GM23338 (cell line): ENCODE measurements at regions not wholly inside any gene's neighbourhood (a gene's known extent, or its start where the extent isn't known, plus 50 kb on each side); places are given as distances from the start of the nearest gene placed in this dataset.

Source experiments
- CREB1 ChIP-seq: fragments of 250-450 bp; sonication (Bioruptor Pico); IDR thresholded peaks from 2 replicates; pipeline ENCODE4 v1.5.0; 2020; ENCODE audit warnings: low read depth, mild to moderate bottlenecking, moderate library complexity
- EZH2 ChIP-seq: fragments of 200-600 bp; sonication (generic); IDR thresholded peaks from one replicate; pipeline ENCODE4 v1.8.0; 2017; ENCODE audit warnings: antibody characterized with exemption, mild to moderate bottlenecking, low read depth; ENCODE audit not compliant: unreplicated experiment
- EZH2phosphoT487 ChIP-seq: fragments of 200-600 bp; sonication (generic); IDR thresholded peaks from one replicate; pipeline ENCODE4 v1.8.1; 2018; ENCODE audit warnings: antibody characterized with exemption; ENCODE audit not compliant: unreplicated experiment
- JUNB ChIP-seq: IDR thresholded peaks from one replicate; pipeline ENCODE4 v1.6.1; 2016; ENCODE audit warnings: antibody characterized with exemption; ENCODE audit not compliant: unreplicated experiment
- NANOG ChIP-seq: IDR thresholded peaks from 2 replicates; pipeline ENCODE4 v1.6.1; 2016; ENCODE audit warnings: antibody characterized with exemption, borderline replicate concordance
- POLR2AphosphoS5 ChIP-seq: IDR thresholded peaks from 2 replicates; pipeline ENCODE4 v1.6.1; 2016; ENCODE audit warnings: antibody characterized with exemption, low read depth
- STAT1 ChIP-seq: IDR thresholded peaks from one replicate; pipeline ENCODE4 v1.6.1; 2016; ENCODE audit warnings: antibody characterized with exemption; ENCODE audit not compliant: unreplicated experiment
- ZNF114 ChIP-seq: fragments of 250-450 bp; sonication (Bioruptor Pico); IDR thresholded peaks from 2 replicates; pipeline ENCODE4 v1.5.0; 2020; ENCODE audit warnings: mild to moderate bottlenecking, moderate library complexity
- ZNF331 ChIP-seq: fragments of 250-450 bp; sonication (Bioruptor Pico); IDR thresholded peaks from 2 replicates; pipeline ENCODE4 v1.5.0; 2020; ENCODE audit warnings: low read depth, mild to moderate bottlenecking, moderate library complexity
- TF ChIP-seq, protein P1 (sequence below), 2 experiments: fragments of 200-600 bp in 1 of 2; sonication (generic) in 1 of 2; conservative IDR thresholded peaks; 2 replicates each; pipeline versions ENCODE4 v1.5.1 to v1.6.1; 2016 to 2017; ENCODE audit warnings: antibody characterized with exemption in 2 of 2, low read depth in 2 of 2, mild to moderate bottlenecking in 2 of 2, moderate library complexity in 1 of 2
- TF ChIP-seq, protein P2 (sequence below): IDR thresholded peaks from one replicate; pipeline ENCODE4 v1.6.1; 2018; ENCODE audit warnings: antibody characterized with exemption; ENCODE audit not compliant: unreplicated experiment
- TF ChIP-seq, protein P3 (sequence below): fragments of 250-450 bp; sonication (Bioruptor Pico); IDR thresholded peaks from 2 replicates; pipeline ENCODE4 v1.5.0; 2020; ENCODE audit warnings: mild to moderate bottlenecking, moderate library complexity
- TF ChIP-seq, protein P4 (sequence below): IDR thresholded peaks from 2 replicates; pipeline ENCODE4 v1.6.1; 2016; ENCODE audit warnings: antibody characterized with exemption

DNA sequence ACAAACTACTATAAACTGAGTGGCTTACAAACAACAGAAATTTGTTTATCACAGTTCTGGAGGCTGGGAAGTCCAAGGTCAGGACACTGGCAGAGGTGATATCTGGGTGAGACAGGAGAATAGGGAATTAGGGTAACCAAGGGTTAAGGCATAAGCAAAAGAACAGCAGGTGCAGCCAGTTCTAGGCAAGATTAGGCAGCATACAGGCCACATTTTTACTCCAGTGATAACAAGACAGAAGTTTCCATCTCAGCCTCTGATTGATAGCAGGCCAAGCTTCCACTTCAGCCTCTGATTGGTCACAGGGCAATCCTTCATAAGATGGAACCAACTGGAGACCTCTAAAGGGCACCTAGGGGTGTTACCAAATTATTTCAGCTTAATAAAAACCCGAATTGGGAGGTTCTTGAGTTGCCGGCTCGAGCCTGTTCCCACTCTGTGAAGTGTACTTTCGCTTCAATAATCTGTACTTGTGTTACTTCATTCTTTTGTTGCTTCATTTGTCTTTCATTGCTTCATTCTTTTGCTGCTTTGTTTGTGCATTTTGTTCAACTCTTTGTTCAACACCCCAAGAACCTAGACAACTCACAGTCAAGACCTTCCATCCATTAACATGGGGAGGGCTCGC is 185.6 kb downstream of the TOMM20 start:
- TF ChIP-seq, protein P1, sequence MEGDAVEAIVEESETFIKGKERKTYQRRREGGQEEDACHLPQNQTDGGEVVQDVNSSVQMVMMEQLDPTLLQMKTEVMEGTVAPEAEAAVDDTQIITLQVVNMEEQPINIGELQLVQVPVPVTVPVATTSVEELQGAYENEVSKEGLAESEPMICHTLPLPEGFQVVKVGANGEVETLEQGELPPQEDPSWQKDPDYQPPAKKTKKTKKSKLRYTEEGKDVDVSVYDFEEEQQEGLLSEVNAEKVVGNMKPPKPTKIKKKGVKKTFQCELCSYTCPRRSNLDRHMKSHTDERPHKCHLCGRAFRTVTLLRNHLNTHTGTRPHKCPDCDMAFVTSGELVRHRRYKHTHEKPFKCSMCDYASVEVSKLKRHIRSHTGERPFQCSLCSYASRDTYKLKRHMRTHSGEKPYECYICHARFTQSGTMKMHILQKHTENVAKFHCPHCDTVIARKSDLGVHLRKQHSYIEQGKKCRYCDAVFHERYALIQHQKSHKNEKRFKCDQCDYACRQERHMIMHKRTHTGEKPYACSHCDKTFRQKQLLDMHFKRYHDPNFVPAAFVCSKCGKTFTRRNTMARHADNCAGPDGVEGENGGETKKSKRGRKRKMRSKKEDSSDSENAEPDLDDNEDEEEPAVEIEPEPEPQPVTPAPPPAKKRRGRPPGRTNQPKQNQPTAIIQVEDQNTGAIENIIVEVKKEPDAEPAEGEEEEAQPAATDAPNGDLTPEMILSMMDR (conservative IDR thresholded peaks at IDR 0.05; ENCODE audit: low read depth in 2 of 2) = no peak
- TF ChIP-seq EZH2 (no peak), EZH2phosphoT487 (no peak), POLR2AphosphoS5 (no peak), ZNF331 (CRISPR knock-in tag) (no peak), JUNB (no peak), CREB1 (no peak), STAT1 (no peak), NANOG (no peak), ZNF114 (CRISPR knock-in tag) (no peak)
- TF ChIP-seq, protein P2, sequence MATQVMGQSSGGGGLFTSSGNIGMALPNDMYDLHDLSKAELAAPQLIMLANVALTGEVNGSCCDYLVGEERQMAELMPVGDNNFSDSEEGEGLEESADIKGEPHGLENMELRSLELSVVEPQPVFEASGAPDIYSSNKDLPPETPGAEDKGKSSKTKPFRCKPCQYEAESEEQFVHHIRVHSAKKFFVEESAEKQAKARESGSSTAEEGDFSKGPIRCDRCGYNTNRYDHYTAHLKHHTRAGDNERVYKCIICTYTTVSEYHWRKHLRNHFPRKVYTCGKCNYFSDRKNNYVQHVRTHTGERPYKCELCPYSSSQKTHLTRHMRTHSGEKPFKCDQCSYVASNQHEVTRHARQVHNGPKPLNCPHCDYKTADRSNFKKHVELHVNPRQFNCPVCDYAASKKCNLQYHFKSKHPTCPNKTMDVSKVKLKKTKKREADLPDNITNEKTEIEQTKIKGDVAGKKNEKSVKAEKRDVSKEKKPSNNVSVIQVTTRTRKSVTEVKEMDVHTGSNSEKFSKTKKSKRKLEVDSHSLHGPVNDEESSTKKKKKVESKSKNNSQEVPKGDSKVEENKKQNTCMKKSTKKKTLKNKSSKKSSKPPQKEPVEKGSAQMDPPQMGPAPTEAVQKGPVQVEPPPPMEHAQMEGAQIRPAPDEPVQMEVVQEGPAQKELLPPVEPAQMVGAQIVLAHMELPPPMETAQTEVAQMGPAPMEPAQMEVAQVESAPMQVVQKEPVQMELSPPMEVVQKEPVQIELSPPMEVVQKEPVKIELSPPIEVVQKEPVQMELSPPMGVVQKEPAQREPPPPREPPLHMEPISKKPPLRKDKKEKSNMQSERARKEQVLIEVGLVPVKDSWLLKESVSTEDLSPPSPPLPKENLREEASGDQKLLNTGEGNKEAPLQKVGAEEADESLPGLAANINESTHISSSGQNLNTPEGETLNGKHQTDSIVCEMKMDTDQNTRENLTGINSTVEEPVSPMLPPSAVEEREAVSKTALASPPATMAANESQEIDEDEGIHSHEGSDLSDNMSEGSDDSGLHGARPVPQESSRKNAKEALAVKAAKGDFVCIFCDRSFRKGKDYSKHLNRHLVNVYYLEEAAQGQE = no peak
- TF ChIP-seq, protein P3, sequence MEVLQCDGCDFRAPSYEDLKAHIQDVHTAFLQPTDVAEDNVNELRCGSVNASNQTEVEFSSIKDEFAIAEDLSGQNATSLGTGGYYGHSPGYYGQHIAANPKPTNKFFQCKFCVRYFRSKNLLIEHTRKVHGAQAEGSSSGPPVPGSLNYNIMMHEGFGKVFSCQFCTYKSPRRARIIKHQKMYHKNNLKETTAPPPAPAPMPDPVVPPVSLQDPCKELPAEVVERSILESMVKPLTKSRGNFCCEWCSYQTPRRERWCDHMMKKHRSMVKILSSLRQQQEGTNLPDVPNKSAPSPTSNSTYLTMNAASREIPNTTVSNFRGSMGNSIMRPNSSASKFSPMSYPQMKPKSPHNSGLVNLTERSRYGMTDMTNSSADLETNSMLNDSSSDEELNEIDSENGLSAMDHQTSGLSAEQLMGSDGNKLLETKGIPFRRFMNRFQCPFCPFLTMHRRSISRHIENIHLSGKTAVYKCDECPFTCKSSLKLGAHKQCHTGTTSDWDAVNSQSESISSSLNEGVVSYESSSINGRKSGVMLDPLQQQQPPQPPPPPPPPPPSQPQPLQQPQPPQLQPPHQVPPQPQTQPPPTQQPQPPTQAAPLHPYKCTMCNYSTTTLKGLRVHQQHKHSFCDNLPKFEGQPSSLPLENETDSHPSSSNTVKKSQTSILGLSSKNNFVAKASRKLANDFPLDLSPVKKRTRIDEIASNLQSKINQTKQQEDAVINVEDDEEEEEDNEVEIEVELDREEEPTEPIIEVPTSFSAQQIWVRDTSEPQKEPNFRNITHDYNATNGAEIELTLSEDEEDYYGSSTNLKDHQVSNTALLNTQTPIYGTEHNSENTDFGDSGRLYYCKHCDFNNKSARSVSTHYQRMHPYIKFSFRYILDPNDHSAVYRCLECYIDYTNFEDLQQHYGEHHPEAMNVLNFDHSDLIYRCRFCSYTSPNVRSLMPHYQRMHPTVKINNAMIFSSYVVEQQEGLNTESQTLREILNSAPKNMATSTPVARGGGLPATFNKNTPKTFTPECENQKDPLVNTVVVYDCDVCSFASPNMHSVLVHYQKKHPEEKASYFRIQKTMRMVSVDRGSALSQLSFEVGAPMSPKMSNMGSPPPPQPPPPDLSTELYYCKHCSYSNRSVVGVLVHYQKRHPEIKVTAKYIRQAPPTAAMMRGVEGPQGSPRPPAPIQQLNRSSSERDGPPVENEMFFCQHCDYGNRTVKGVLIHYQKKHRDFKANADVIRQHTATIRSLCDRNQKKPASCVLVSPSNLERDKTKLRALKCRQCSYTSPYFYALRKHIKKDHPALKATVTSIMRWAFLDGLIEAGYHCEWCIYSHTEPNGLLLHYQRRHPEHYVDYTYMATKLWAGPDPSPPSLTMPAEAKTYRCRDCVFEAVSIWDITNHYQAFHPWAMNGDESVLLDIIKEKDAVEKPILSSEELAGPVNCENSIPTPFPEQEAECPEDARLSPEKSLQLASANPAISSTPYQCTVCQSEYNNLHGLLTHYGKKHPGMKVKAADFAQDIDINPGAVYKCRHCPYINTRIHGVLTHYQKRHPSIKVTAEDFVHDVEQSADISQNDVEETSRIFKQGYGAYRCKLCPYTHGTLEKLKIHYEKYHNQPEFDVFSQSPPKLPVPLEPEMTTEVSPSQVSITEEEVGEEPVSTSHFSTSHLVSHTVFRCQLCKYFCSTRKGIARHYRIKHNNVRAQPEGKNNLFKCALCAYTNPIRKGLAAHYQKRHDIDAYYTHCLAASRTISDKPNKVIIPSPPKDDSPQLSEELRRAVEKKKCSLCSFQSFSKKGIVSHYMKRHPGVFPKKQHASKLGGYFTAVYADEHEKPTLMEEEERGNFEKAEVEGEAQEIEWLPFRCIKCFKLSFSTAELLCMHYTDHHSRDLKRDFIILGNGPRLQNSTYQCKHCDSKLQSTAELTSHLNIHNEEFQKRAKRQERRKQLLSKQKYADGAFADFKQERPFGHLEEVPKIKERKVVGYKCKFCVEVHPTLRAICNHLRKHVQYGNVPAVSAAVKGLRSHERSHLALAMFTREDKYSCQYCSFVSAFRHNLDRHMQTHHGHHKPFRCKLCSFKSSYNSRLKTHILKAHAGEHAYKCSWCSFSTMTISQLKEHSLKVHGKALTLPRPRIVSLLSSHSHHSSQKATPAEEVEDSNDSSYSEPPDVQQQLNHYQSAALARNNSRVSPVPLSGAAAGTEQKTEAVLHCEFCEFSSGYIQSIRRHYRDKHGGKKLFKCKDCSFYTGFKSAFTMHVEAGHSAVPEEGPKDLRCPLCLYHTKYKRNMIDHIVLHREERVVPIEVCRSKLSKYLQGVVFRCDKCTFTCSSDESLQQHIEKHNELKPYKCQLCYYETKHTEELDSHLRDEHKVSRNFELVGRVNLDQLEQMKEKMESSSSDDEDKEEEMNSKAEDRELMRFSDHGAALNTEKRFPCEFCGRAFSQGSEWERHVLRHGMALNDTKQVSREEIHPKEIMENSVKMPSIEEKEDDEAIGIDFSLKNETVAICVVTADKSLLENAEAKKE (CRISPR knock-in tag) = no peak
- TF ChIP-seq, protein P4, sequence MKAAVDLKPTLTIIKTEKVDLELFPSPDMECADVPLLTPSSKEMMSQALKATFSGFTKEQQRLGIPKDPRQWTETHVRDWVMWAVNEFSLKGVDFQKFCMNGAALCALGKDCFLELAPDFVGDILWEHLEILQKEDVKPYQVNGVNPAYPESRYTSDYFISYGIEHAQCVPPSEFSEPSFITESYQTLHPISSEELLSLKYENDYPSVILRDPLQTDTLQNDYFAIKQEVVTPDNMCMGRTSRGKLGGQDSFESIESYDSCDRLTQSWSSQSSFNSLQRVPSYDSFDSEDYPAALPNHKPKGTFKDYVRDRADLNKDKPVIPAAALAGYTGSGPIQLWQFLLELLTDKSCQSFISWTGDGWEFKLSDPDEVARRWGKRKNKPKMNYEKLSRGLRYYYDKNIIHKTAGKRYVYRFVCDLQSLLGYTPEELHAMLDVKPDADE = no peak
